Skeletal muscle satellite cell (primary cell): ENCODE measurements at regions not wholly inside any gene's neighbourhood (a gene's known extent, or its start where the extent isn't known, plus 50 kb on each side); places are given as distances from the start of the nearest gene placed in this dataset.
A peak's percentile ranks its signal among the peaks of the same experiment; 100 is the strongest.
"Not testable (repeated sequence)": the region's sequence is repeated elsewhere in the genome, so short reads cannot be mapped to it uniquely, and the experiment has no call there.

Experiments
- H3K27me3 ChIP-seq: 2 replicates; pipeline ENCODE4 v1.7.0; 2013; ENCODE audit warnings: low read length; ENCODE audit not compliant: control insufficient read depth, insufficient read depth
- H3K36me3 ChIP-seq: 2 replicates; pipeline ENCODE4 v1.7.0; 2013; ENCODE audit warnings: mild to moderate bottlenecking, control low read depth, low read length; ENCODE audit not compliant: insufficient read depth
- H3K4me1 ChIP-seq: 2 replicates; pipeline ENCODE4 v1.7.0; 2013; ENCODE audit warnings: low read length; ENCODE audit not compliant: control insufficient read depth, insufficient read depth
- H3K4me2 ChIP-seq: 2 replicates; pipeline ENCODE4 v1.7.0; 2013; ENCODE audit warnings: mild to moderate bottlenecking, low read length
- H3K4me3 ChIP-seq: 2 replicates; pipeline ENCODE4 v1.7.0; 2013; ENCODE audit warnings: low read length
- H3K9ac ChIP-seq: 2 replicates; pipeline ENCODE4 v1.7.0; 2013; ENCODE audit warnings: mild to moderate bottlenecking, low read depth, low read length, moderate library complexity
- H3K9me3 ChIP-seq: replicated peaks from 2 replicates; pipeline ENCODE4 v1.7.0; 2013; ENCODE audit warnings: mild to moderate bottlenecking, control low read depth, low read length

- H3K4me3 ChIP-seq, H3K9ac ChIP-seq, H3K4me2 ChIP-seq, H3K9me3 ChIP-seq, H3K36me3 ChIP-seq, H3K4me1 ChIP-seq, H3K27me3 ChIP-seq: not testable (repeated sequence)
Observed at GRCh38 chr2:111517050-111517720, 366.8 kb downstream of the ANAPC1 start.

GRCh38 chr2:111517721-111518053 is 366.3 kb downstream of the ANAPC1 start:
- H3K4me2 ChIP-seq, H3K36me3 ChIP-seq, H3K9ac ChIP-seq, H3K4me1 ChIP-seq, H3K27me3 ChIP-seq, H3K9me3 ChIP-seq, H3K4me3 ChIP-seq: not testable (repeated sequence)

- H3K4me3 ChIP-seq = no peak overlapping the region
- no peaks in the 10 kb centered on the region for H3K9me3 ChIP-seq
- peaks cover 3% of the 10 kb centered on the region for H3K4me1 ChIP-seq
- no peak overlapping the region for H3K4me2 ChIP-seq
- no peak overlapping the region for H3K9ac ChIP-seq
- H3K27me3 ChIP-seq = no peaks in the 10 kb centered on the region
- no peaks in the 10 kb centered on the region for H3K36me3 ChIP-seq
Observed at GRCh38 chr2:111519071-111519470, 364.9 kb downstream of the ANAPC1 start.

GRCh38 chr2:111522231-111522768 is 361.7 kb downstream of the ANAPC1 start:
- no peak overlapping the region for H3K4me3 ChIP-seq

GRCh38 chr2:111523009-111523408 is 361.0 kb downstream of the ANAPC1 start:
- no peaks in the 10 kb centered on the region for H3K27me3 ChIP-seq
- H3K4me1 ChIP-seq = peaks cover 3% of the 10 kb centered on the region
- no peaks in the 10 kb centered on the region for H3K9me3 ChIP-seq
- H3K9ac ChIP-seq = no peak overlapping the region
- H3K4me2 ChIP-seq = no peak overlapping the region
- H3K4me3 ChIP-seq = no peak overlapping the region
- H3K36me3 ChIP-seq = no peaks in the 10 kb centered on the region

More at GRCh38 chr2:111522231-111522768, 361.7 kb downstream of the ANAPC1 start:
- Histone ChIP-seq H3K36me3 (no peaks in the 10 kb centered on the region), H3K4me1 (peaks cover 3% of the 10 kb centered on the region), H3K4me2 (no peak overlapping the region), H3K9me3 (no peaks in the 10 kb centered on the region), H3K27me3 (no peaks in the 10 kb centered on the region), H3K9ac (no peak overlapping the region)

- not testable (repeated sequence) for H3K4me2 ChIP-seq, H3K4me1 ChIP-seq, H3K27me3 ChIP-seq, H3K4me3 ChIP-seq, H3K9ac ChIP-seq, H3K9me3 ChIP-seq, H3K36me3 ChIP-seq
Observed at GRCh38 chr2:111525026-111525425, 359.0 kb downstream of the ANAPC1 start.

GRCh38 chr2:111526041-111526639 is 357.9 kb downstream of the ANAPC1 start:
- not testable (repeated sequence) for H3K4me2 ChIP-seq, H3K9ac ChIP-seq, H3K9me3 ChIP-seq, H3K36me3 ChIP-seq, H3K4me3 ChIP-seq, H3K27me3 ChIP-seq, H3K4me1 ChIP-seq

GRCh38 chr2:111527707-111528400 is 356.1 kb downstream of the ANAPC1 start:
- H3K4me3 ChIP-seq, H3K4me2 ChIP-seq, H3K27me3 ChIP-seq, H3K9me3 ChIP-seq, H3K9ac ChIP-seq, H3K4me1 ChIP-seq, H3K36me3 ChIP-seq: not testable (repeated sequence)

GRCh38 chr2:111529022-111529421 is 355.0 kb downstream of the ANAPC1 start:
- H3K36me3 ChIP-seq, H3K4me1 ChIP-seq, H3K4me3 ChIP-seq, H3K27me3 ChIP-seq, H3K9ac ChIP-seq, H3K4me2 ChIP-seq, H3K9me3 ChIP-seq: not testable (repeated sequence)

GRCh38 chr2:111530239-111530965 is 353.6 kb downstream of the ANAPC1 start:
- not testable (repeated sequence) for H3K4me2 ChIP-seq, H3K27me3 ChIP-seq, H3K9me3 ChIP-seq, H3K9ac ChIP-seq, H3K4me3 ChIP-seq, H3K36me3 ChIP-seq
- H3K4me1 ChIP-seq = peaks cover 19% of the 10 kb centered on the region

GRCh38 chr2:111532682-111533556 is 351.1 kb downstream of the ANAPC1 start:
- not testable (repeated sequence) for H3K27me3 ChIP-seq, H3K9me3 ChIP-seq, H3K4me3 ChIP-seq, H3K9ac ChIP-seq, H3K36me3 ChIP-seq
- Histone ChIP-seq H3K4me2 (peak overlapping the region; percentile 32), H3K4me1 (peaks cover 24% of the 10 kb centered on the region)
